ENCODE measurements at regions not wholly inside any gene's neighbourhood (a gene's known extent, or its start where the extent isn't known, plus 50 kb on each side); places are given as distances from the start of the nearest gene placed in this dataset.

DNA sequence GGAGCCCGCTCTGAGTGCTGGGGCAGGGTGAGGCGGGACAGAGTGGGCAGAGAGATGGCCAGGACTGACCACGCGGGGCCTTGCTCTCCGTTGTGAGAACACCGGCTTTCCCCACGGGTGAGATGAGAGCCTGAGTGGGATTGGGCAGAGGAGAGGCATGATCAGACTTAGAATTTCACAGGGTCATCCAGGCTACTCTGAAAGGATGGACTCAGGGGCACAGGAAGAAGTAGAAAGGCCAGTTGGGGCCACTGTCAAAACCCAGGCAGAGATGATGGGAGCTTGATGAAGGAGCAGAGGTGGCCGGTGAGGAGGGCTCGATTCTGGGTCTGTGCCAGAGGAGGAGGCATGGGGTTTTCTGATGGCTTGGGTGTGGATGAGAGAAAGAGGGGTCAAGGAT, 63.8 kb upstream of the NUP50 start:
- TF ChIP-seq, protein P1, sequence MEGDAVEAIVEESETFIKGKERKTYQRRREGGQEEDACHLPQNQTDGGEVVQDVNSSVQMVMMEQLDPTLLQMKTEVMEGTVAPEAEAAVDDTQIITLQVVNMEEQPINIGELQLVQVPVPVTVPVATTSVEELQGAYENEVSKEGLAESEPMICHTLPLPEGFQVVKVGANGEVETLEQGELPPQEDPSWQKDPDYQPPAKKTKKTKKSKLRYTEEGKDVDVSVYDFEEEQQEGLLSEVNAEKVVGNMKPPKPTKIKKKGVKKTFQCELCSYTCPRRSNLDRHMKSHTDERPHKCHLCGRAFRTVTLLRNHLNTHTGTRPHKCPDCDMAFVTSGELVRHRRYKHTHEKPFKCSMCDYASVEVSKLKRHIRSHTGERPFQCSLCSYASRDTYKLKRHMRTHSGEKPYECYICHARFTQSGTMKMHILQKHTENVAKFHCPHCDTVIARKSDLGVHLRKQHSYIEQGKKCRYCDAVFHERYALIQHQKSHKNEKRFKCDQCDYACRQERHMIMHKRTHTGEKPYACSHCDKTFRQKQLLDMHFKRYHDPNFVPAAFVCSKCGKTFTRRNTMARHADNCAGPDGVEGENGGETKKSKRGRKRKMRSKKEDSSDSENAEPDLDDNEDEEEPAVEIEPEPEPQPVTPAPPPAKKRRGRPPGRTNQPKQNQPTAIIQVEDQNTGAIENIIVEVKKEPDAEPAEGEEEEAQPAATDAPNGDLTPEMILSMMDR (IDR thresholded peaks at IDR 0.05) = no peak
- no peak for TF ChIP-seq POLR2AphosphoS5 (IDR thresholded peaks at IDR 0.05)
